SK-MEL-5 (cell line): ENCODE measurements at regions not wholly inside any gene's neighbourhood (a gene's known extent, or its start where the extent isn't known, plus 50 kb on each side); places are given as distances from the start of the nearest gene placed in this dataset.
A peak's percentile ranks its signal among the peaks of the same experiment; 100 is the strongest.
"Not testable (repeated sequence)": the region's sequence is repeated elsewhere in the genome, so short reads cannot be mapped to it uniquely, and the experiment has no call there.

Experiments used
- DNase-seq: peaks from one replicate; pipeline ENCODE4 v3.0.0-alpha.2; 2016; ENCODE audit warnings: low read depth, low spot score
- in situ Hi-C: cut with HindIII; loops from 2 replicates; pipeline ENCODE4 v1.10.0; 2016; ENCODE audit warnings: low sequenced_read_pairs, high pct_unique_total_duplicates, low pct_unique_long_range_greater_than_20kb

- in situ Hi-C loops = no loop called here
- peak; percentile 34 for DNase-seq
These were observed 175.2 kb upstream of the ADAMTS3 start for GRCh38 chr4:72744103-72744725.

DNA sequence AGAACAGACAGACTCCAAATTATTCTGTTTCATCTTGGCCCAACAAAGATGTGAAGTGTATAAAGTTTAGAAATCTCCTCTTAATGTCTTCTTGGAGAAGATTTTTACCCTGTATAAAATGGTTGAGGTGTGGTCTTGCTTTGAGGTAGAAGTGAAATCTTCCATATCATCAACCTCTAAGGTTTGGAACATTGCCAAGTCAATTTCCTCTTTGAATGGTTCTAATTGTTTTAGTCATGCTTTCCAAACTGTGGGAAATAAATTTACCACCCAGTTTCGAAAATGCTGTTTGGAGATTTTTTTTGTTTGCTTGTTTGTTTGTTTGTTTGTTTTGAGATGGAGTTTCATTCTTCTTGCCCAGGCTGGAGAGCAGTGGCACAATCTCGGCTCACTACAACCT lies 174.1 kb upstream of the ADAMTS3 start:
- in situ Hi-C loops = no loop called here
- DNase-seq = no peak

GRCh38 chr4:72715299-72715698 lies 146.3 kb upstream of the ADAMTS3 start:
- DNase-seq = no peak
- in situ Hi-C loops = no loop called here

GRCh38 chr4:72714482-72715279 lies 145.7 kb upstream of the ADAMTS3 start:
- DNase-seq = no peak
- in situ Hi-C loops = no loop called here

DNA sequence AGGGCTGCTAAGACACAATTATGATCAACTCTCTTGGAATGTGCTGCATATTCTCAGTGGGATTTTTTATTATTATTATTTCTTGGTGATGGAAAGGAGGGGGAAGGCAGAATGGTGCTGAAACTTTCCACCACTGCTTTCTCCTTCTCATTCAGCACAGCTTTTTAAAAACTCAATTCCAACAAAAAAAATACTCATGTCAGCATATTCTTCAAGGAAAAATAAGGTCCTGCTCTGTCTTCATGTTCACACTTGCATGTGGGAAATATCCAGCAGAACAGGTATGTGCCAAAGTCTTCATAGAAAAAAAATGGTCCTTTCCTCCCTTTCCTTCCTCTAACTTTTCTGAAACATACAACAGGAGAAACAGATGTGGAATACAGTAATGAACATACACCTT lies 144.0 kb upstream of the ADAMTS3 start:
- in situ Hi-C loops = no loop called here
- DNase-seq = no peak

DNA sequence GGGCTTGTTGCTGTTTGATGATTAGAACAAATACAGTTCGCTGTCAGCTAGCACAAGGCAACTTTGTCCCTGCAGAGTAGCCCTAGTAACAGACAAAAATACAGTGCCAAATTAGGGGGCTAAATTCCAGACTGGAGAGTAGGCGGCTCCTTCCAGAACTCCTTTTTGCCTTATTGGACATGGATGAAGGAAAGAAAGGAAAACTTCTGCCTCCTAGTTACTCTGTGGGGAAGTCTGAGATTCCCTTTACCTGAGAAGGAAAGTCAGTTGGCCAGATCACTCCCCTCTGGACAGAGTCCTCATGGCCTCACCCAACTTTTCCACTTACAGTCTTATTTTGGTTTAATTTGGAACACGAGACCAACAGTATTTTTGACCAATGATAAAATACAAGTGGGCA lies 140.5 kb upstream of the ADAMTS3 start:
- in situ Hi-C loops = no loop called here

DNA sequence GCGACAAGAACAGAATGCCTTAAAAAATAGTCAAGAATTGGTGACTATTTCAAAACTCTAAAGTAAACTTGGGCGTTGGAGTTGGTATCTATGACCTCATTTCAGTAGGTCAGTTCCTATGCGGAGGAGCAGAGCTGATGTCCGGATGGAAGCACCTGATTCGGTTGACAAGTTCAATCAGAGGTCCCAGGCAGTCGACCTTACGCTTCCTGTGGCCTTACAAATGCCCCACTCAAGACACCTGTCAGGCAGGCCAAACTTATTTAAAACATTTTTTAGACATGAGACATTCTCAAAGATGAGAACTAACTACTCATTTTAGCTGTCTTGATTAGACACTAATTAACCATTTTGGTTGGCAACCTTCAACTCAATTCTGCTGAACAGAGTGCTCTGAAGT lies 137.7 kb upstream of the ADAMTS3 start:
- DNase-seq = no peak
- in situ Hi-C loops = no loop called here

More for the DNA sequence above, 140.5 kb upstream of the ADAMTS3 start:
- no peak for DNase-seq

GRCh38 chr4:72704925-72705640 lies 136.1 kb upstream of the ADAMTS3 start:
- in situ Hi-C loops = not testable (repeated sequence)

DNA sequence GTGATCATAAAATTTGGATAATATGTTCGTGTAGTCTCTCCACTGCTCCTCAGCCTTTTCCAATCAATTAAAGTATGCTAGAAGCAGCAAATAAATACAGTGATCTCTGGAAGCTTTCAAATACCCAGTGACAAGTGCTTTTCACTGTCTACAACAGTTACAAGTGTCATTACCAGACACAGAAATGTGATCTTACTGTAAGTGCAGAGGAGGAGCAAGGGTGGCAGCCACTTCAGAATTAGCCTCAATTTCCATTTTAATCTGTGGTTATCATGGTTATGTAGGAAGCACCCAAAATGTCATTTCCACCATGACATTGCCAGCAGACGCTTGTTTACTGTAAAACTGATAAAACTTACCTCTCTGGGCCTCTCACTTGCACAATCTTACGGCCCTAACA lies 133.9 kb upstream of the ADAMTS3 start:
- in situ Hi-C loops = no loop called here
- DNase-seq = no peak

More at GRCh38 chr4:72704925-72705640, 136.1 kb upstream of the ADAMTS3 start:
- not testable (repeated sequence) for DNase-seq

GRCh38 chr4:72701987-72702819 lies 133.2 kb upstream of the ADAMTS3 start:
- peak; percentile 60 for DNase-seq
- in situ Hi-C loops = no loop called here

DNA sequence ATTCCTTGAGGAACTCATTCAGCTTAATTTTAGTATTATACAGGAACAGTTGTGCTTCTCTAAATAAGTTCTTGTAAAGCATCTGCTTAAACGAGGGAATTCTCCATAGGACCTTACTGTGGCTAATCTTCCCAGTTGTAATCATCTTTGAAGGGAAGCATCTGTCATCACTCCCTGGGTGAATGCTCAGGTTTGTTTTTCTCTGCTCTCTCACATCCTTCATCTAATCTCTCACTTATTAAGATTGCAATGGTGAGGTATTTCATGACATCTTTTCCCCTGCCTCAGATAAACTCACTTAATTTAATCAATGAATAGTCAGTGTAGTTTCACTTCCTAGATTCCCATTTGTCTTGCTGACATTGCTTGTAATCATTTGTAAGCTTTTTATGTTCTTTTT lies 121.8 kb upstream of the ADAMTS3 start:
- in situ Hi-C loops = no loop called here
- DNase-seq = no peak

DNA sequence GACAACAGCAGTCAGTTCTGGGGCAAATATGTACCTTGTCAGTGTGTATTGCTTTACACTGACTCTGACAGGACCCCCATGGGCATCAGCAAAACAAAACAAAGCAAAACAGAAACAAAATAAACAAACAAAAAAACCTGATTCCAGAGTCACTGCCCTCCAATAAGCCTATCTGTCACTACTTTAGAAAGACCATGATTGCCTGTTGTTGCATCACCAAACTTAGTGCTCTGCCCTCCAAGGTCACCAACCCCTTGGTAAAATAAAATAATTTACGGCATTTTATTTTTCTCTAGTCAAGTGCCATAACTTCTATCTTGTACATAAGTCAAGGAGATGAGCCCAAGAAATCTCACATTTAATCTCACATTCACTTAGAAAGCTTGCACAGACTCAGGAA lies 120.9 kb upstream of the ADAMTS3 start:
- in situ Hi-C loops = no loop called here
- no peak for DNase-seq

GRCh38 chr4:72686390-72686789 lies 117.4 kb upstream of the ADAMTS3 start:
- in situ Hi-C loops, DNase-seq: not testable (repeated sequence)

DNA sequence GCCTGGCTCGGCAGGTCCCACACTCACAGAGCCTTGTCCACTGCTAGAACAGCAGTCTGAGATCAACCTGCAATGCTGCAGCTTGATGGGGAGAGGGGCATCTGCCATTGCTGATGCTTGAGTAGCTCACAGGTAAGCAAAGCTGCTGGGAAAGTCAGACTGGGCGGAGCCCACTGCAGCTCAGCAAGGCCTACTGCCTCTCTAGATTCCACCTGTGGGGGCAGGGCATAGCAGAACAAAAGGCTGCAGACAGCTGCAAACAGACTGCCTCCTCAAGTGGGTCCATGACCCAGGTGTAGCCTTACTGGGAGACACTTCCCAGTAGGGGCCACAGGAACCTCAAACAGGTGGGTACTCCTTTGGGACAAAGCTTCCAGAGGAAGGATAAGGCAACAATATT lies 110.6 kb upstream of the ADAMTS3 start:
- in situ Hi-C loops = no loop called here
- DNase-seq = no peak

- in situ Hi-C loops = no loop called here
- DNase-seq = no peak
These were observed 108.9 kb upstream of the ADAMTS3 start for GRCh38 chr4:72677886-72678285.

GRCh38 chr4:72677265-72677664 lies 108.2 kb upstream of the ADAMTS3 start:
- no peak for DNase-seq
- in situ Hi-C loops = no loop called here

DNA sequence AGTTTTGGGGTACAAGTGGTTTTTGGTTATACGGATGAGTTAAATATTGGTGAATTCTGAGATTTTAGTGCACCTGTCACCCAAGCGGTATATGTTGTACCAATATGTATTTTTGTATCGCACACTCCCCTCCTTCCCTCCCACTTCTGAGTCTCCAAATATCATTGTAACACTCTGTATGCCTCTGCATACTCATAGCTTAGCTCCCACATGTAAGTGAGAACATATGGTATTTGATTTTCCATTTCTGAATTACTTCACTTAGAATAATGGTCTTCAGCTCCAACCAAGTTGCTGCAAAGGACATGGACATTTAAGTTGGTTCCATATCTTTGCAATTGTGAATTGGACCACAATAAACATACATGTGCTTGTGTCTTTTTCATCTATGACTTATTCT lies 103.0 kb upstream of the ADAMTS3 start:
- in situ Hi-C loops = no loop called here
- no peak for DNase-seq

DNA sequence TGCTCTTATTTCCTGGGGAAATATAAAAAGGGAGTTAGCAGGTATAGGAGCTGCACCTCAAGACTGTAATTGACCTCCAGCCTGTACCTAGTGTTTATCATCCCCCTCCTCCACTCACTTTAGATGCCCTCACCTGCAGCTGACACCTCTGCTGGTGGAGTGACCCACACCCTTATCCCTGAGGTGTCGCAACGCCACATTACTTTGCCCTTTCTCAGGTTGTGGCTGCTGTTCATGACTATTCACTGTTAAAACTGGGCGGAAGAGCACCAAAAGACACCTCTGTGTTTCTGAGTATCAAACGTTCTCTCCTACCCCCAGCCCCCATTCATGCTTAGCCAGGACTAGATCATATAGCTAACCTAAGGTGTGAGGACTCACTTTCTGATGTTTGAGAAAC lies 101.5 kb upstream of the ADAMTS3 start:
- in situ Hi-C loops = no loop called here
- DNase-seq = no peak
